Ovary (tissue), 7 donors: ENCODE measurements at regions not wholly inside any gene's neighbourhood (a gene's known extent, or its start where the extent isn't known, plus 50 kb on each side); places are given as distances from the start of the nearest gene placed in this dataset.

ENCODE experiments used
- DNase-seq, 5 donors: peaks; one replicate each; pipeline ENCODE4 v3.0.0-alpha.2; 2019 to 2020
- H3K27ac ChIP-seq, 2 donors: fragments of 200-600 bp; one replicate each; pipeline versions ENCODE4 v1.5.1 to v1.8.0; 2019 to 2022
- H3K27me3 ChIP-seq: fragments of 200-600 bp; one replicate; pipeline ENCODE4 v1.8.0; 2022
- H3K36me3 ChIP-seq: fragments of 200-600 bp; sonication (generic); one replicate; pipeline ENCODE4 v1.5.1; 2019
- H3K4me1 ChIP-seq: one replicate; pipeline ENCODE4 v1.8.1; 2013; ENCODE audit warnings: mild to moderate bottlenecking, moderate library complexity; ENCODE audit not compliant: insufficient read depth
- H3K4me3 ChIP-seq: fragments of 200-600 bp; sonication (generic); one replicate; pipeline ENCODE4 v1.5.1; 2017
- H3K9me3 ChIP-seq, 2 donors: fragments of 200-600 bp in 1 of 2; sonication (generic) in 1 of 2; one replicate each; pipeline versions ENCODE4 v1.5.1 to v1.8.1; 2013 to 2019; ENCODE audit warnings: mild to moderate bottlenecking in 1 of 2, moderate library complexity in 1 of 2
- CTCF ChIP-seq, 3 donors: fragments of 450-650 bp in 2 of 3; fragments of 200-600 bp in 1 of 3; IDR thresholded peaks; one replicate each; pipeline versions ENCODE4 v1.5.1 to v1.8.0; 2016 to 2022; ENCODE audit warnings: antibody characterized with exemption in 3 of 3, mild to moderate bottlenecking in 1 of 3
- EP300 ChIP-seq: sonication (generic); formaldehyde crosslinking; IDR thresholded peaks from one replicate; pipeline ENCODE4 v1.6.1; 2017; ENCODE audit warnings: antibody characterized with exemption
- POLR2A ChIP-seq: fragments of 450-650 bp; IDR thresholded peaks from one replicate; pipeline ENCODE4 v1.6.1; 2017; ENCODE audit warnings: antibody characterized with exemption, mild to moderate bottlenecking, moderate library complexity
- WGBS, 3 donors: extraction: QIAGEN DNeasy Blood & Tissue Kit in 1 of 3; methylation state at CpG; one replicate each; pipeline versions ENCODE4 v1.1.5 to v1.1.7; 2013 to 2017; 5-methylcytosine and 5-hydroxymethylcytosine counted together
- intact Hi-C, 4 donors: fragments of 100-400 bp; cut with DNase I; formaldehyde crosslinking; loops; one replicate each; pipeline versions ENCODE4 v1.11.0 to v1.15.1; 2022 to 2023
- donor health status: DM: no; HTN: no; CAD: no; lungs with moderate emphysema.
- donor health status: DM: no; HTN: no; CAD: no.
- donor health status: Bipolar disorder and iron deficiency.
- donor health status: DM: no; HTN: no; CAD: no.
- donor health status: DM: yes; HTN: yes; CAD: no.

GRCh38 chr1:42013881-42014470 lies 95.3 kb upstream of the HIVEP3 start:
- TF ChIP-seq POLR2A (no peak), CTCF (IDR thresholded peaks at IDR 0.05) (no peak), EP300 (no peak)
- H3K4me3 ChIP-seq: no peak overlapping the region
- H3K9me3 ChIP-seq: no peaks in the 10 kb centered on the region
- H3K4me1 ChIP-seq: peaks cover 2% of the 10 kb centered on the region
- DNase-seq: peak in 1 of 5 donors; percentile 16
- H3K27ac ChIP-seq: no peak overlapping the region
- H3K36me3 ChIP-seq: no peaks in the 10 kb centered on the region
- H3K27me3 ChIP-seq: no peaks in the 10 kb centered on the region
- 33 to 47% (median 41%) methylated on average over 7 of the region's 7 CpGs for WGBS, 3 donors
- intact Hi-C loops: no loop called here

DNA sequence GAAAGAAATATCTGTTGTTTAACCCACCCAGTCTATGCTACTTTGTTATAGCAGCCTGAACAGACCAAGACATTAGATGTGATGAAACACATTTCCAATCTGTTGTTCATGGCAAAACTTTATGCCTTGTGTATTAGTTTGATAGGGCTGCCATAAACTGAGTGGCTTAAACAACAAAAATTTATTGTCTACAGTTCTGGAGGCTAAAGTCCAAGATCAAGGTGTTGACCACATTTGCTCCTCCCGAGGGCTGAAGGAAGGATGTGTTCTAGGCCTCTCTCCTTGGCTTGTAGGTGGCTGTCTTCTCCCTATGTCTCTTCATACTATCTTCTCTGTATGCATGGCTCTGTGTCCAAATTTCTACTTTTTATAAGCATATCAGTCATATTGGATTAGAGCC lies 94.1 kb upstream of the HIVEP3 start:
- no peaks in the 10 kb centered on the region for H3K27me3 ChIP-seq
- intact Hi-C loops: no loop called here
- H3K9me3 ChIP-seq: no peaks in the 10 kb centered on the region
- no peaks in the 10 kb centered on the region for H3K36me3 ChIP-seq
- no peak overlapping the region for H3K4me3 ChIP-seq
- 83 to 97% (median 85%) methylated on average over 1 of the region's 1 CpG for WGBS, 3 donors
- DNase-seq: no peak
- TF ChIP-seq CTCF (IDR thresholded peaks at IDR 0.05) (no peak), POLR2A (no peak), EP300 (no peak)
- H3K4me1 ChIP-seq: peaks cover 2% of the 10 kb centered on the region
- H3K27ac ChIP-seq: no peak overlapping the region

DNA sequence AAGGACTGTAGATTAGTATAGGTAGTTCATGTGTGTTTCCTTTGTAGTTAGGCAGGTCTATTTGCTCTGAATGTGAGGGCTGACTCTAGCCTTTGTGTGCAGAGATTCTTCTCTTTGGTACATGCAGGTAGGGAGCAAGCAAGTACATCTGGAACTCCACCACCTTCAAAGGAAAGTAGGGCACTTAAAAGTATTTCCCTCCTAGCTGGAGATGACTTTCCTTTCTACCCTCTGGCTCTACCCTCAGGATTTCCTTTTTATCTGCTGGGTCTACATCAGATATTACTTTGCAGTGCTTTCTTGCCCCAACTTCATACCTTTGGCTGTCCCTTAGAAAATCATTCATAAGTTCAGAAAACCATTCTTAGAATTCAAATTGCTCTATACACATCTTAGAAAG lies 91.7 kb upstream of the HIVEP3 start:
- TF ChIP-seq CTCF (IDR thresholded peaks at IDR 0.05) (no peak), POLR2A (no peak), EP300 (no peak)
- H3K4me1 ChIP-seq: peaks cover 2% of the 10 kb centered on the region
- no peak for DNase-seq
- H3K4me3 ChIP-seq: no peak overlapping the region
- H3K27me3 ChIP-seq: no peaks in the 10 kb centered on the region
- H3K36me3 ChIP-seq: no peaks in the 10 kb centered on the region
- no peaks in the 10 kb centered on the region for H3K9me3 ChIP-seq
- no peak overlapping the region for H3K27ac ChIP-seq
- intact Hi-C loops: no loop called here

GRCh38 chr1:42008264-42008663 lies 89.5 kb upstream of the HIVEP3 start:
- H3K36me3 ChIP-seq: no peaks in the 10 kb centered on the region
- H3K27me3 ChIP-seq: no peaks in the 10 kb centered on the region
- H3K27ac ChIP-seq: no peak overlapping the region
- intact Hi-C loops: no loop called here
- H3K4me1 ChIP-seq: no peaks in the 10 kb centered on the region
- TF ChIP-seq CTCF (IDR thresholded peaks at IDR 0.05): no peak
- no peak for TF ChIP-seq EP300
- no peak for TF ChIP-seq POLR2A
- no peaks in the 10 kb centered on the region for H3K9me3 ChIP-seq
- H3K4me3 ChIP-seq: no peak overlapping the region
- DNase-seq: no peak
- 14 to 22% (median 19%) methylated on average over 2 of the region's 2 CpGs for WGBS, 3 donors
